OCI-LY7 (cell line): ENCODE measurements at regions not wholly inside any gene's neighbourhood (a gene's known extent, or its start where the extent isn't known, plus 50 kb on each side); places are given as distances from the start of the nearest gene placed in this dataset.

Experiments
- BruUV-seq: library from RNA; stranded (reverse); fragments of 400-500 nt; replicated peaks from 2 replicates; lab custom pipeline; 2021; lab: Mats Ljungman, UMichigan
- CTCF ChIA-PET: fragments of 300-600 bp; sonication (Branson Sonifier 250); formaldehyde crosslinking; loops from one replicate; lab custom pipeline; 2022; ENCODE audit warnings: antibody characterized with exemption; ENCODE audit not compliant: unreplicated experiment; lab: Charles Lee
- POLR2A ChIA-PET: fragments of 300-600 bp; sonication (Branson Sonifier 250); formaldehyde crosslinking; loops from one replicate; lab custom pipeline; 2022; ENCODE audit warnings: antibody characterized with exemption; lab: Charles Lee
- DNase-seq: peaks from one replicate; pipeline ENCODE4 v3.0.0-alpha.2; 2015; ENCODE audit warnings: low spot score
- H2AFZ ChIP-seq: fragments of 200-600 bp; sonication (generic), shearing (Covaris generic); 2 replicates; pipeline ENCODE4 v1.6.1; 2014; ENCODE audit warnings: mild to moderate bottlenecking, antibody characterized with exemption, low read length, moderate library complexity
- H3K27ac ChIP-seq: fragments of 200-600 bp; sonication (generic); 2 replicates; pipeline ENCODE4 v1.5.1; 2014; ENCODE audit warnings: mixed run types, low read depth, mild to moderate bottlenecking, moderate library complexity, low read length, inconsistent platforms; ENCODE audit not compliant: poor library complexity, severe bottlenecking
- H3K36me3 ChIP-seq: fragments of 200-600 bp; sonication (generic); 2 replicates; pipeline ENCODE4 v1.6.1; 2014; ENCODE audit warnings: mild to moderate bottlenecking, antibody characterized with exemption, low read length, moderate library complexity, mixed read lengths; ENCODE audit not compliant: insufficient read depth
- H3K4me1 ChIP-seq: fragments of 200-600 bp; sonication (generic); 2 replicates; pipeline ENCODE4 v1.5.1; 2014; ENCODE audit warnings: mild to moderate bottlenecking, low read length; ENCODE audit not compliant: insufficient read depth, poor library complexity, severe bottlenecking
- H3K4me2 ChIP-seq: fragments of 200-600 bp; sonication (generic); 2 replicates; pipeline ENCODE4 v1.6.1; 2014; ENCODE audit warnings: mild to moderate bottlenecking, low read length
- H3K4me3 ChIP-seq: fragments of 200-600 bp; sonication (generic); 2 replicates; pipeline ENCODE4 v1.5.1; 2014; ENCODE audit warnings: mild to moderate bottlenecking, low read depth, low read length; ENCODE audit not compliant: poor library complexity, severe bottlenecking
- H3K79me2 ChIP-seq: fragments of 200-600 bp; sonication (generic); 2 replicates; pipeline ENCODE4 v1.6.1; 2016; ENCODE audit warnings: low read depth, mild to moderate bottlenecking, low read length, moderate library complexity, mixed read lengths; ENCODE audit not compliant: insufficient read depth
- H3K9me2 ChIP-seq: fragments of 200-600 bp; sonication (generic); 2 replicates; pipeline ENCODE4 v1.6.1; 2016; ENCODE audit warnings: mild to moderate bottlenecking, low read length, mixed read lengths; ENCODE audit not compliant: insufficient read depth
- H3K9me3 ChIP-seq: fragments of 200-600 bp; sonication (generic); 2 replicates; pipeline ENCODE4 v1.6.1; 2014; ENCODE audit warnings: mild to moderate bottlenecking, mixed run types, low read length, mixed read lengths
- H4K20me1 ChIP-seq: fragments of 200-600 bp; sonication (generic); 2 replicates; pipeline ENCODE4 v1.6.1; 2014; ENCODE audit warnings: mild to moderate bottlenecking, antibody characterized with exemption, low read length, moderate library complexity, mixed read lengths; ENCODE audit not compliant: insufficient read depth
- CTCF ChIP-seq: fragments of 200-600 bp; sonication (generic); conservative IDR thresholded peaks from 2 replicates; pipeline ENCODE4 v1.5.1; 2014; ENCODE audit warnings: mild to moderate bottlenecking, antibody characterized with exemption, low read length, moderate library complexity, mixed read lengths
- EZH2phosphoT487 ChIP-seq: fragments of 200-600 bp; sonication (generic); IDR thresholded peaks from 2 replicates; pipeline ENCODE4 v1.6.1; 2018; ENCODE audit warnings: low read depth, borderline replicate concordance, mild to moderate bottlenecking, mixed run types, antibody characterized with exemption, low read length, moderate library complexity, mixed read lengths
- intact Hi-C: fragments of 100-400 bp; cut with micrococcal nuclease; formaldehyde crosslinking; loops from one replicate; pipeline ENCODE4 v1.10.0; 2022; ENCODE audit not compliant: unreplicated experiment

- H2AFZ ChIP-seq: no peak overlapping the region
- no peaks in the 10 kb centered on the region for H3K9me2 ChIP-seq
- ChIA-PET CTCF (no interaction called here), POLR2A (interaction anchor here (0.6 kb wide), 1 partner anchor 10 kb away, joined by 4 read pairs; no protein-coding TSS in a partner anchor)
- H3K79me2 ChIP-seq: no peaks in the 10 kb centered on the region
- H4K20me1 ChIP-seq: no peaks in the 10 kb centered on the region
- H3K9me3 ChIP-seq: no peaks in the 10 kb centered on the region
- no peak overlapping the region for H3K4me3 ChIP-seq
- no peak overlapping the region for H3K27ac ChIP-seq
- H3K4me1 ChIP-seq: no peaks in the 10 kb centered on the region
- no peaks in the 10 kb centered on the region for H3K36me3 ChIP-seq
- no peak for DNase-seq
- intact Hi-C loops: no loop called here
- TF ChIP-seq CTCF (no peak), EZH2phosphoT487 (no peak)
- no TSS peak for BruUV-seq
- no peak overlapping the region for H3K4me2 ChIP-seq
These were observed 483.3 kb downstream of the TUSC7 start for GRCh38 chr3:117192888-117193287.

GRCh38 chr3:117193390-117193789 is 483.8 kb downstream of the TUSC7 start:
- Histone ChIP-seq H4K20me1 (no peaks in the 10 kb centered on the region), H3K9me3 (no peaks in the 10 kb centered on the region), H3K9me2 (no peaks in the 10 kb centered on the region), H3K79me2 (no peaks in the 10 kb centered on the region), H3K36me3 (no peaks in the 10 kb centered on the region), H3K4me2 (no peak overlapping the region), H3K4me1 (no peaks in the 10 kb centered on the region), H3K27ac (no peak overlapping the region), H2AFZ (no peak overlapping the region), H3K4me3 (no peak overlapping the region)
- DNase-seq: no peak
- ChIA-PET CTCF (no interaction called here), POLR2A (no interaction called here)
- no TSS peak for BruUV-seq
- TF ChIP-seq CTCF (peak; percentile 32; the same call in 1 of the 2 replicates), EZH2phosphoT487 (no peak)
- intact Hi-C loops: no loop called here

- no peaks in the 10 kb centered on the region for H3K9me2 ChIP-seq
- CTCF ChIA-PET: no interaction called here
- no peak overlapping the region for H3K4me2 ChIP-seq
- H3K9me3 ChIP-seq: no peaks in the 10 kb centered on the region
- no peak overlapping the region for H3K4me3 ChIP-seq
- no peak for DNase-seq
- no peaks in the 10 kb centered on the region for H3K79me2 ChIP-seq
- TF ChIP-seq CTCF (no peak), EZH2phosphoT487 (no peak)
- H3K27ac ChIP-seq: no peak overlapping the region
- H3K36me3 ChIP-seq: no peaks in the 10 kb centered on the region
- POLR2A ChIA-PET: no interaction called here
- no TSS peak for BruUV-seq
- H4K20me1 ChIP-seq: no peaks in the 10 kb centered on the region
- H2AFZ ChIP-seq: no peak overlapping the region
- intact Hi-C loops: no loop called here
- H3K4me1 ChIP-seq: no peaks in the 10 kb centered on the region
These were observed 485.5 kb downstream of the TUSC7 start for GRCh38 chr3:117195034-117195433.
